H4 (cell line): ENCODE measurements at regions not wholly inside any gene's neighbourhood (a gene's known extent, or its start where the extent isn't known, plus 50 kb on each side); places are given as distances from the start of the nearest gene placed in this dataset.
"Not testable (repeated sequence)": the region's sequence is repeated elsewhere in the genome, so short reads cannot be mapped to it uniquely, and the experiment has no call there.

Source experiments
- DNase-seq: peaks from one replicate; pipeline ENCODE4 v3.0.0-alpha.2; 2015; ENCODE audit warnings: low spot score

- DNase-seq = no peak
Measured at GRCh38 chr7:152949790-152950189, 190.2 kb downstream of the ACTR3B start.

- no peak for DNase-seq
Measured at GRCh38 chr7:152956006-152956405, 196.5 kb downstream of the ACTR3B start.

GRCh38 chr7:152959610-152960009 is 200.1 kb downstream of the ACTR3B start:
- DNase-seq = no peak

GRCh38 chr7:152961796-152962195 is 202.2 kb downstream of the ACTR3B start:
- DNase-seq = not testable (repeated sequence)

GRCh38 chr7:152966189-152966588 is 206.6 kb downstream of the ACTR3B start:
- DNase-seq = no peak

- DNase-seq = no peak
Measured at GRCh38 chr7:152967958-152968357, 208.4 kb downstream of the ACTR3B start.

- no peak for DNase-seq
Measured at GRCh38 chr7:152968514-152968913, 209.0 kb downstream of the ACTR3B start.

GRCh38 chr7:152969335-152969734 is 209.8 kb downstream of the ACTR3B start:
- no peak for DNase-seq

- DNase-seq = no peak
Measured at GRCh38 chr7:152969839-152970238, 210.3 kb downstream of the ACTR3B start.

- DNase-seq = no peak
Measured at GRCh38 chr7:152970481-152970880, 210.9 kb downstream of the ACTR3B start.

GRCh38 chr7:152974577-152974976 is 215.0 kb downstream of the ACTR3B start:
- no peak for DNase-seq

- DNase-seq = no peak
Measured at GRCh38 chr7:152975076-152975475, 215.5 kb downstream of the ACTR3B start.

GRCh38 chr7:152979376-152979775 is 219.8 kb downstream of the ACTR3B start:
- no peak for DNase-seq

GRCh38 chr7:152984421-152984820 is 224.9 kb downstream of the ACTR3B start:
- no peak for DNase-seq

GRCh38 chr7:152986376-152986775 is 226.8 kb downstream of the ACTR3B start:
- DNase-seq = no peak

GRCh38 chr7:152987656-152988055 is 228.1 kb downstream of the ACTR3B start:
- no peak for DNase-seq

- DNase-seq = no peak
Measured at GRCh38 chr7:152989889-152990380, 230.4 kb downstream of the ACTR3B start.

- DNase-seq = no peak
Measured at GRCh38 chr7:152998420-152998819, 238.9 kb downstream of the ACTR3B start.

GRCh38 chr7:153002115-153002514 is 242.6 kb downstream of the ACTR3B start:
- DNase-seq = no peak

GRCh38 chr7:153002572-153002971 is 243.0 kb downstream of the ACTR3B start:
- no peak for DNase-seq

GRCh38 chr7:153004341-153004740 is 244.8 kb downstream of the ACTR3B start:
- DNase-seq = no peak

GRCh38 chr7:153005750-153006435 is 246.3 kb downstream of the ACTR3B start:
- DNase-seq = no peak

GRCh38 chr7:153006452-153006851 is 246.9 kb downstream of the ACTR3B start:
- no peak for DNase-seq

GRCh38 chr7:153006911-153007310 is 247.4 kb downstream of the ACTR3B start:
- no peak for DNase-seq
